ENCODE measurements at regions not wholly inside any gene's neighbourhood (a gene's known extent, or its start where the extent isn't known, plus 50 kb on each side); places are given as distances from the start of the nearest gene placed in this dataset.

GRCh38 chr9:73083519-73083918 is 68.1 kb upstream of the ANXA1 start:
- no peak for TF ChIP-seq CTCF (IDR thresholded peaks at IDR 0.05)
- TF ChIP-seq TCF7L2 (IDR thresholded peaks at IDR 0.05; ENCODE audit: low read depth, low read length): no peak
- TF ChIP-seq POLR2AphosphoS5 (IDR thresholded peaks at IDR 0.05; ENCODE audit: low read depth, low read length): no peak

Data from Panc1 (cell line).